H1 (cell line): ENCODE measurements at regions not wholly inside any gene's neighbourhood (a gene's known extent, or its start where the extent isn't known, plus 50 kb on each side); places are given as distances from the start of the nearest gene placed in this dataset.

Source experiments
- ATF2 ChIP-seq: IDR thresholded peaks from 2 replicates; pipeline ENCODE4 v1.6.1; 2012; ENCODE audit warnings: low read length, inconsistent platforms
- CREB1 ChIP-seq: IDR thresholded peaks from 2 replicates; pipeline ENCODE4 v1.6.1; 2012; ENCODE audit warnings: inconsistent platforms
- CTBP2 ChIP-seq: IDR thresholded peaks from 2 replicates; pipeline ENCODE4 v1.7.0; 2011; ENCODE audit warnings: borderline replicate concordance, mild to moderate bottlenecking, moderate library complexity, mixed read lengths, low read length; ENCODE audit not compliant: insufficient read depth, insufficient read length
- E2F6 ChIP-seq: IDR thresholded peaks from 2 replicates; pipeline ENCODE4 v1.6.1; 2012; ENCODE audit warnings: inconsistent platforms
- GTF2F1 ChIP-seq: IDR thresholded peaks from 2 replicates; pipeline ENCODE4 v1.6.1; 2012; ENCODE audit warnings: low read depth, low read length, improper control_type of control experiment, borderline replicate concordance
- KDM4A ChIP-seq: IDR thresholded peaks from one replicate; pipeline ENCODE4 v1.7.1; 2012; ENCODE audit warnings: low read depth, mild to moderate bottlenecking, moderate library complexity, low read length, inconsistent platforms; ENCODE audit not compliant: severe bottlenecking
- MAX ChIP-seq: IDR thresholded peaks from 2 replicates; pipeline ENCODE4 v1.6.1; 2012; ENCODE audit warnings: inconsistent platforms
- POU5F1 ChIP-seq: IDR thresholded peaks from 2 replicates; pipeline ENCODE4 v1.6.1; 2011; ENCODE audit warnings: low read depth, mild to moderate bottlenecking, low read length, moderate library complexity
- SIRT6 ChIP-seq: IDR thresholded peaks from one replicate; pipeline ENCODE4 v1.7.1; 2012; ENCODE audit warnings: low read length, inconsistent platforms

- TF ChIP-seq ATF2 (no peak), SIRT6 (no peak), KDM4A (no peak), POU5F1 (no peak), GTF2F1 (no peak), E2F6 (no peak), CTBP2 (no peak), MAX (no peak), CREB1 (no peak)
Measured at GRCh38 chr18:11532758-11533512, 76.5 kb upstream of the SLC35G4 start (continued).
